ENCODE measurements at regions not wholly inside any gene's neighbourhood (a gene's known extent, or its start where the extent isn't known, plus 50 kb on each side); places are given as distances from the start of the nearest gene placed in this dataset.

- Histone ChIP-seq H3K4me3 (no peak overlapping the region), H3K36me3 (ENCODE audit: low read depth) (no peaks in the 10 kb centered on the region), H3K9me2 (ENCODE audit: insufficient read depth) (no peaks in the 10 kb centered on the region), H3K79me2 (ENCODE audit: low read depth) (no peaks in the 10 kb centered on the region), H3F3A (ENCODE audit: insufficient read depth, low read depth) (no peaks in the 10 kb centered on the region), H3K4me2 (0 out of 2 replicates have a peak overlapping the region, but pooled peaks have one; percentile 0), H3K27me3 (ENCODE audit: insufficient read depth, low read depth) (peaks cover 41% of the 10 kb centered on the region), H4K20me1 (ENCODE audit: insufficient read depth) (no peaks in the 10 kb centered on the region), H3K9me3 (ENCODE audit: insufficient read depth, low read depth) (peaks cover 19% of the 10 kb centered on the region), H3K4me1 (replicated peaks; ENCODE audit: insufficient read depth) (0 out of 2 replicates have a peak, but pooled peaks cover 5% of the 10 kb centered on the region), H3K27ac (no peak overlapping the region), H2AFZ (no peak overlapping the region)
- no TSS peak for BruUV-seq (replicated peaks)
- TF ChIP-seq CTCF (conservative IDR thresholded peaks at IDR 0.05), result no peak
- no peak for TF ChIP-seq EZH2 (IDR thresholded peaks at IDR 0.05; ENCODE audit: low read depth)
- no peak for DNase-seq
- CTCF ChIA-PET, result interaction anchor here (0.6 to 1.1 kb wide), 3 partner anchors 51 to 156 kb away, joined by 3 to 15 read pairs (median 4); no protein-coding TSS in a partner anchor
- intact Hi-C loops (cut with micrococcal nuclease; ENCODE audit: unreplicated experiment), result no loop called here
- POLR2A ChIA-PET (ENCODE audit: unreplicated experiment), result interaction anchor here (0.5 kb wide), 1 partner anchor 115 kb away, joined by 37 read pairs; no protein-coding TSS in a partner anchor
These were observed 108.7 kb upstream of the INSIG1 start for GRCh38 chr7:155188821-155189581.

- Histone ChIP-seq H3K27me3 (ENCODE audit: insufficient read depth, low read depth) (peaks cover 41% of the 10 kb centered on the region), H3K9me3 (ENCODE audit: insufficient read depth, low read depth) (peaks cover 13% of the 10 kb centered on the region), H3K9me2 (ENCODE audit: insufficient read depth) (no peaks in the 10 kb centered on the region), H3K4me2 (0 out of 2 replicates have a peak overlapping the region, but pooled peaks have one; percentile 0), H3K4me3 (no peak overlapping the region), H3K36me3 (ENCODE audit: low read depth) (no peaks in the 10 kb centered on the region), H3K4me1 (replicated peaks; ENCODE audit: insufficient read depth) (0 out of 2 replicates have a peak, but pooled peaks cover 5% of the 10 kb centered on the region), H4K20me1 (ENCODE audit: insufficient read depth) (no peaks in the 10 kb centered on the region), H3K27ac (no peak overlapping the region), H3K79me2 (ENCODE audit: low read depth) (no peaks in the 10 kb centered on the region), H3F3A (ENCODE audit: insufficient read depth, low read depth) (no peaks in the 10 kb centered on the region), H2AFZ (no peak overlapping the region)
- ChIA-PET CTCF (interaction anchor here (0.6 to 1.1 kb wide), 3 partner anchors 50 to 155 kb away, joined by 3 to 15 read pairs (median 4); no protein-coding TSS in a partner anchor), POLR2A (ENCODE audit: unreplicated experiment) (interaction anchor here (0.5 kb wide), 1 partner anchor 114 kb away, joined by 37 read pairs; no protein-coding TSS in a partner anchor)
- no peak for DNase-seq
- intact Hi-C loops (cut with micrococcal nuclease; ENCODE audit: unreplicated experiment), result no loop called here
- no peak for TF ChIP-seq EZH2 (IDR thresholded peaks at IDR 0.05; ENCODE audit: low read depth)
- no peak for TF ChIP-seq CTCF (conservative IDR thresholded peaks at IDR 0.05)
- no TSS peak for BruUV-seq (replicated peaks)
These were observed 108.1 kb upstream of the INSIG1 start for GRCh38 chr7:155189590-155189989.

GRCh38 chr7:155190688-155191087 lies 107.0 kb upstream of the INSIG1 start:
- H3K27me3 ChIP-seq (ENCODE audit: insufficient read depth, low read depth), result peaks cover 49% of the 10 kb centered on the region
- no TSS peak for BruUV-seq (replicated peaks)
- H3K36me3 ChIP-seq (ENCODE audit: low read depth), result no peaks in the 10 kb centered on the region
- H3K4me1 ChIP-seq (replicated peaks; ENCODE audit: insufficient read depth), result 0 out of 2 replicates have a peak, but pooled peaks cover 5% of the 10 kb centered on the region
- intact Hi-C loops (cut with micrococcal nuclease; ENCODE audit: unreplicated experiment), result loop anchor here (1.0 to 5.0 kb wide), 4 partner anchors 106 to 263 kb away; partner anchors contain the start of genes INSIG1 and PAXIP1
- CTCF ChIA-PET, result no interaction called here
- 0 out of 2 replicates have a peak overlapping the region, but pooled peaks have one; percentile 24 for H3K4me2 ChIP-seq
- TF ChIP-seq CTCF (conservative IDR thresholded peaks at IDR 0.05) (peak; percentile 98), EZH2 (IDR thresholded peaks at IDR 0.05; ENCODE audit: low read depth) (no peak)
- H4K20me1 ChIP-seq (ENCODE audit: insufficient read depth), result no peaks in the 10 kb centered on the region
- POLR2A ChIA-PET (ENCODE audit: unreplicated experiment), result interaction anchor here (0.6 kb wide), 1 partner anchor 24 kb away, joined by 4 read pairs; no protein-coding TSS in a partner anchor
- no peak overlapping the region for H2AFZ ChIP-seq
- no peaks in the 10 kb centered on the region for H3K79me2 ChIP-seq (ENCODE audit: low read depth)
- peak in 1 of 2 experiments; percentile 72 for DNase-seq
- H3K4me3 ChIP-seq, result no peak overlapping the region
- H3F3A ChIP-seq (ENCODE audit: insufficient read depth, low read depth), result no peaks in the 10 kb centered on the region
- no peak overlapping the region for H3K27ac ChIP-seq
- no peaks in the 10 kb centered on the region for H3K9me2 ChIP-seq (ENCODE audit: insufficient read depth)
- H3K9me3 ChIP-seq (ENCODE audit: insufficient read depth, low read depth), result peaks cover 2% of the 10 kb centered on the region; the same call in 1 of the 2 replicates
